Esophagus muscularis mucosa (tissue), 3 donors: ENCODE measurements at regions not wholly inside any gene's neighbourhood (a gene's known extent, or its start where the extent isn't known, plus 50 kb on each side); places are given as distances from the start of the nearest gene placed in this dataset.

Experiments used
- CTCF ChIP-seq, 3 experiments: fragments of 200-600 bp in 2 of 3; fragments of 450-650 bp in 1 of 3; sonication (generic) in 2 of 3; IDR thresholded peaks; one replicate each; pipeline ENCODE4 v1.5.1; 2017 to 2019; ENCODE audit warnings: antibody characterized with exemption in 3 of 3, mild to moderate bottlenecking in 2 of 3, moderate library complexity in 1 of 3
- POLR2A ChIP-seq: fragments of 450-650 bp; IDR thresholded peaks from one replicate; pipeline ENCODE4 v1.6.1; 2017; ENCODE audit warnings: antibody characterized with exemption, moderate library complexity, mild to moderate bottlenecking, low read depth
- POLR2AphosphoS5 ChIP-seq, 2 donors: sonication (generic); formaldehyde crosslinking; IDR thresholded peaks; one replicate each; pipeline ENCODE4 v1.6.1; 2017; ENCODE audit warnings: antibody characterized with exemption in 2 of 2

GRCh38 chr16:55154956-55155355, 169.0 kb upstream of the IRX6 start:
- TF ChIP-seq POLR2AphosphoS5 (IDR thresholded peaks at IDR 0.05) (no peak), CTCF (IDR thresholded peaks at IDR 0.05) (no peak), POLR2A (no peak)
